GM21447 (cell line): ENCODE measurements at regions not wholly inside any gene's neighbourhood (a gene's known extent, or its start where the extent isn't known, plus 50 kb on each side); places are given as distances from the start of the nearest gene placed in this dataset.

Experiments used
- ATAC-seq: cut with Tn5 transposase; IDR thresholded peaks from one replicate; pipeline ENCODE4 v1.9.1; 2021; ENCODE audit not compliant: unreplicated experiment

GRCh38 chr3:83882701-83883100 lies 1076.1 kb upstream of the CADM2 start:
- no peak for ATAC-seq

- no peak for ATAC-seq
Measured at GRCh38 chr3:83890039-83890762, 1068.6 kb upstream of the CADM2 start.

DNA sequence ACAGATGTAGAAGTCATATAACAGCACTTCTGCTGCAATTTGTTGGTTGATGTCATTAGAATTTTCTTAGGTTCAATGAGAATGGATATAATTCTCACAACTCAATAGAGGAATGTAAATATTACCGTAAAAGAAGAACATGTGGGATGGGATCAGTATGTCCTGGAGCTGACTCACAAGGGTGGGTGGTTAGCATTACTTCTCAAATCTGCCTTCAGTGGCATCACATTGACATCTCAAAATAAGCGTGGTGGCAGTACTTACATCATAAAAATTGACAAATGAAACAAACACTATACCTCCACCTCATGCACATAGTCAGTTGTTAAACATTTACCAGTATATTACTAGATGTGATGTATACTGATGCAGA lies 1068.0 kb upstream of the CADM2 start:
- ATAC-seq = no peak

GRCh38 chr3:83894223-83894622 lies 1064.6 kb upstream of the CADM2 start:
- ATAC-seq = no peak

DNA sequence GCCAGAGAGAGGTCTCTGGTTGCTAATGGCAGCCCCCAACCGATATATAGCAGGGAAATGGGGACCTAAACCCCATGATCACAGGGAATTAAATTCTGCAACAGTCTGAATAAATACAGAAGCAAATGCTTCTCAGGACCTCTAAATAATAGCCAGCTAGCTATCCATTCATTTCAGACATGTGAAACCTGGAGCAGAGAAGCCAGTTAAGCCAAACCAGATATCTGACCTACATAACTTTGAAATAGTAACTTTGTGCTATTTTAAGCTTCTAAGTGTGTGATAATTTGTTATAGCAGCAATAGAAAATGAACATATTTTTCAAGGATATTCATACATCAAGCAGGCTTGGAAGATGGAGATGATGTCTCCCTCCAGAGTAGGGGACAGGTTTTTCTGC lies 1062.9 kb upstream of the CADM2 start:
- no peak for ATAC-seq

DNA sequence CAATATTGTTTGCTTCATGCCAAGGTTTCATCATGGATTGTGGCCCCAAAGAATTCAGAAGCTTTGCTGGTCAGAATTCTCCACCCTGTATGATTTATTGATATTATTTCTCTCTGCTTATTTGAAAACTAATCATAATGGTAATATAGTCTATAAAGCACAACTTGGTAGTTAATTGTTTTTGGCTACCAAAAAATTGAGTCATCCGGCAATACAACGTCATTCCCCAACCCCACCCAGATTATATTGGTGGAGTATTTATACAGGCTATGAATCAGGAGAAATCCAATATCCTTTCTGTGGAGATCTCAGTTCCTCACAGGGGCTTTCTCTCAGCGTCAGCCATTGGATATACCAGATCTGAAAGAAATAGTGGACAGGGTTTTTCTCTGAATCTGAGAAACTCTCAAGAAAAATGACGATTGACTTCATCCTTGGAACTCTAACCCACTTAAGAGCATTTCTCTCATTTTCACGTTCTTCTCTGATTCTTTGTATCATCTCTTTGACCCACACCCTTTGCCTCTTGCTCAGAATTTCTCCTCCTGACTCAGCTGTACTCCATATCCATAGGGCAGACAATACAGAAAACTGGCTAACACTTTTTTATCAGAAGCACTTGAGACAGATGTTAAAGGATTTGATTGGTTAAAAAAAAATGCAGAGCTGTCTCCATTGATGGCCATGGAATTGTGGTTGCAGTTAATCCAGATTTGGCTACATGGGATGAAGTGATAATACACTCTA lies 1055.8 kb upstream of the CADM2 start:
- ATAC-seq = no peak

GRCh38 chr3:83913381-83913780 lies 1045.4 kb upstream of the CADM2 start:
- ATAC-seq = no peak

DNA sequence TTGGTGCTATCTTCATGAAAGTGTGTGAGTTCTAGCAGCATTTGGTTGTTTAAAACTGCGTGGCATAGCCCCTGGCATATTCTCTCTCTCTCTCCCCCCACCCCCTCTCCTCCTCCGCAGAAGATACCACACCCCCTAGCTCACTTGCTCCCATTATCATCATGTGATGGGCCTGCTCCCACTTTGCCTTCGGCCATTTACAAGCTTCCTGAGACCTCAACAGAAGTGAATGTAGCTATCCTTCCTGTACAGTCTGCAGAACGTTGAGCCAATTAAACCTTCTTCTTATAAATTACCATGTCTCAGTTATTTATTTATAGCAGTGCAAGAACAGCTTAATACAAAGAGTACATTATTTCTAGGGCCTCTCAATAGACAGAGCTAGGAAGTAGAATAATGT lies 1032.5 kb upstream of the CADM2 start:
- ATAC-seq = no peak

DNA sequence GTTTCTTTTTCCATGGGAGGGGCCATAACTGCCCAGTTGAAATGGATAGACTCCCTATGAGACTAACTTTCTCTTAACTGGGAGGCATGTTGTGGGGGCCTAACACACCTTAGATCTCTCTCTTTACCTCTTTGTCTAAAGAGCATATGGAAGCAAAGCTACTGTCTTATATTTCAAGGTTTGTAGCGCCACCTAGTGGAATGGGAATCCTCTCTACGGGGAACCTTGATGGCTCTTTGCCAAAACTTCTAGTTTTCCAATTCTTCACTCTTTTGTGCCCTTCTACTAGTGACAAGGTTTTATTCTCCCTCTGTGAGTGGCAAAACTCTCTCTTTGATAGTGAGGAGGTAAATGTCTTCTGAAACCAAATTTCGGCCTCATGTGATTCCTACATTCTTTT lies 1030.4 kb upstream of the CADM2 start:
- no peak for ATAC-seq

DNA sequence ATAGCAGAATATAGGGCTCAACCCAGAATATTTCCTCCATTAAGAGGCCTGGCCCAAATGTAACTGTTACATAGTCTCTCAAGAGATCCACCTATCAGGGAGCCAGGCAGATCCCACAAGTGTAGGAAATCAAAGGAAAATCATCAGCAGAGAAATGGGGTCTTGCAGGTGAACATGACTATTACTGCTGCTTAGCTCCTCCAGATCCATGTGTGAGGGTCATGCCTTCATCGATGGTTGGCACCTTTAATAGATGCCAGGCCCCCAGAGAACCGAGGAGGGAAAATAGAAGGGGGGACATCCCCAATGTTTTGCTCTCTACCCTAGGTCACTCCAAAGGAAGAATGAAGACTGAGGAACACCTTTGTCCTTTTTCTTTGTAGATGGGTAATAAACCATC lies 1029.9 kb upstream of the CADM2 start:
- ATAC-seq = no peak

DNA sequence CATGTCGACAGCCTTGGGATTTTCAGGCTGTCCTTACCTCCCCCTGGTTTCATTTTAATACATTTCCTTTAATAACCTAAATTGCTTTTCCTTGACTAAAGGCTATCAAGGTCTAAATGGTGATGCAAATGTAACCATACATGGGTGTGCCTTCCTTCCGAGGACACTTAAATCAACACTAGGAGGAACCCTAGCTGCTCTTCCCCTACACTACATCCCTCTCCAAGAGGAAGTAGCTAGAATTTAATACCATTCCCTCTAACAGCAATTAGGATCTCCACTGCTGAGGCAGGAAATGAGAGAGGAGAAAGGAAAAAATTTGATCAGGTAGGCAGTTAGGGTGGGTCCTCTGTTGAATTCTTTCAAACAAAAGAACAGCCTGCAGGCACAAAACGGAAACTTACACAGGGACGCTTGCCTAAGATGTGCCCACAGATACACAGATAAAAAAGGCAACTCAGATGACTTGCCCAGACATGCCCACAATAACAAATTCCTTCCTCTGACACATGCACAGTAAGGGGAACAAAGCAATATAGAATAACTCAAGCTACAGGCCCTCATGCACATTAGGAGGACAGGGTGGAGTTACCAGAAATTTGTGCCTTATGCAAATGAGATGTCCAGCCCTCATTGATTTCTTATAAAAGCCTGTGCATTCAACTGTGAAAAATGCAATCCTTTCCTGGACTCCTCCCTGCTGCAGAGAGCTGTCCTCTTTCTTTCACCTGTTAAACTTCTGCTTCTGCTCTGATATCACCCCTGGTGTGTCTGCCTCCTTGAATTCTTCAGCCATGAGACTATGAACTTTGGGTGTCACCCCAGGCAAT lies 1024.4 kb upstream of the CADM2 start:
- ATAC-seq = no peak

GRCh38 chr3:83938491-83938890 lies 1020.3 kb upstream of the CADM2 start:
- ATAC-seq = no peak

DNA sequence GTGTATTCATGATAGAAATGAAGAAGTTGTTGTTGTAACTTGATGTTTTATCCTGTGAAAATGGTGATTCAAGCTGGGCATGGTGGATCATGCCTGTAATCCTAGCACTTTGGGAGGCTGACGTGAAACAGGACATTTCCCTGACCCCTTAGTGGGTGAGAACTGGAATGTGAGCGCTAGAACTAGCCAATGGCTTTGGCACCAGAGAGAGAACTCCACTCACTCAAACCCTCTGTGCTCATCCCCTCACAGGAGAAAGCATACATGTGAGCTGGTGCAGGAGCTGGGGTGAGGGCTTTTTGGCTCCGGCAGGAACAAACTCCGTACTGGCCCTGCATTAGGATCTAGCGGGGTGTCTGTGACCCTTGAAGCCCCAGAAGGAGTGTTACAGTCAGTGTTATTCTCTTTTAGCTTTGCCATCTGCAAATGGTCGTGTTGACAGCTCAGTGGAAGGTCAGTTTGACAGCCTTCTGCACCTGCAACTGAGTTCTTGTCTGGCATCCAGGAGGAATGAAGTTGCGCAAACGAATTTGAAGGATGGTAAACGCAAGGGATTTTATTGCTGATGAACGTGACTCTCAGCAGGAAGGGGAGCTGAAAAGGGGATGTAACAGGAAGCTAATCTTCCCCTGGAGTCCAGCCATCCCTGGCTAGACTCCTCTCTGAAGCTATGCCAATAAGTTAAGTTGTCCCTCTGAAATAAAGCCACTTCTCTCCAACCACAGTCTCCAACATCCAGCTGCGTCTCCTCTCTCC lies 1016.6 kb upstream of the CADM2 start:
- ATAC-seq = no peak

- ATAC-seq = no peak
Measured at GRCh38 chr3:83946049-83946448, 1012.7 kb upstream of the CADM2 start.

- ATAC-seq = no peak
Measured at GRCh38 chr3:83946554-83946953, 1012.2 kb upstream of the CADM2 start.

DNA sequence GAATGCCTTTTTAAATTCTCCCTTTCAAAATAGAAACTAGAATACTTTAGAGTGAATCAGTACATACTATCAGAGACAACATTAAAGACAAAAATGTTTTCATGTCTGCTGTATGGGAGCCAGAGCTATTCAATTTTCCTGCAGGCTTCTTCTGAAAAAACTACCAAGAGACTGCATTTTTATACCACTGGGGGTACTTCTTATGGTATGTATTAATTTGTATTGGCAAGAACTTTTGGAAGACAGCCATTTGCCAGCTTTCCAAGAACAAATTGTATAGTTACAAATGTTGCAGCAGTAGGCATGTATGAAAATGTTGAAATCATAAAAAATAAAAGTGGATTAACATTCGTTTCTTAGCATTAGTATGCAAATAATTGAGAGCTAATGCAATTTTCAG lies 1010.0 kb upstream of the CADM2 start:
- no peak for ATAC-seq

DNA sequence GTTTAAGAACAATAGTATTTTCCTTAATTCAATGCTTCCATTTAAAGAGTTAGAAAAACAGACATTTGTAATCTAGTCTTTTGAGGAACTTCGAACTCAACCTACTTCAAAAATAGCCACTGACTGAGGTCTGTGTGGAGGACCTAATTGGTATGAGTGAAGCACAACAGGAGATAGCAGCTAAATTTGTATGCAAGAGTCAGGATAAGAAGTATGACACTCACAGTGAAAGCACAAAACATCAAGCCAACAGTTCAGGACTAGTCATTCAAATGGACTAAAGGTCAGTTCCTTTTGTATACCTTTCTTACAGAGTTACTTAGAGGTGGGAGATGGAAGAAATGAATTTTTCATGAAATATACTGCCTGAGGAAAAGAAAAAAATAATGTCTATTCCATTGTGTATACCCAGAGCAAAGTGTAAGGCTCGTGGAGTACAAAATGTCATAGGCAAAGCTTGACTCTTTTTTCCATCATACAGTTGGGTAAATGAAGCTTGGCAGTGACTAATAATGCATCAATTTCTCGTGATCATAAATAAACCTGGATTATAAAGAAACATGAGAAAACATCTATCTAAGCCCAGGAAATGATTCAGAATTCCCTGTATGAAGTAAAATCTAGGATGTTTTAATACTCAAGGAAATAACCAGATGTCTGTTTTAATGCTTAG lies 1005.2 kb upstream of the CADM2 start:
- no peak for ATAC-seq

GRCh38 chr3:83956431-83956830 lies 1002.4 kb upstream of the CADM2 start:
- no peak for ATAC-seq

- no peak for ATAC-seq
Measured at GRCh38 chr3:83968356-83968755, 990.4 kb upstream of the CADM2 start.

GRCh38 chr3:83971666-83972065 lies 987.1 kb upstream of the CADM2 start:
- no peak for ATAC-seq

DNA sequence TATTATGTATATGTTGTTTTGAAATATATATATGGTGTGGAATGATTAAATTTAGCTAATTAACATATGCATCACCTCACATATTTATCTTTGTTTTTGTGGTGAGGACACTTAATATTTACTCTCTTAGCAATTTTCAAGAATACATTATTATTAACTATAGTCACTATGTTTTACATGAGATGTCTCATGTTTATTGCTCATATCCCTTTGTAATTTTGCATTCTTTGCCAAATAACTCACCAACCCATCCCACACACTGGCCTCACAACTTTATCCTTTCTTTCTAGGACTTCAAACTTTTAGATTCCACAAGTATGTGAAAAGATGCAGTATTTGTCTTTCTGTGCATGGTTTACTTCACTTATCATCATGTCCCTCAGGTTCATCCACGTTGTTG lies 950.2 kb upstream of the CADM2 start:
- no peak for ATAC-seq
